ENCODE measurements at regions not wholly inside any gene's neighbourhood (a gene's known extent, or its start where the extent isn't known, plus 50 kb on each side); places are given as distances from the start of the nearest gene placed in this dataset.

DNA sequence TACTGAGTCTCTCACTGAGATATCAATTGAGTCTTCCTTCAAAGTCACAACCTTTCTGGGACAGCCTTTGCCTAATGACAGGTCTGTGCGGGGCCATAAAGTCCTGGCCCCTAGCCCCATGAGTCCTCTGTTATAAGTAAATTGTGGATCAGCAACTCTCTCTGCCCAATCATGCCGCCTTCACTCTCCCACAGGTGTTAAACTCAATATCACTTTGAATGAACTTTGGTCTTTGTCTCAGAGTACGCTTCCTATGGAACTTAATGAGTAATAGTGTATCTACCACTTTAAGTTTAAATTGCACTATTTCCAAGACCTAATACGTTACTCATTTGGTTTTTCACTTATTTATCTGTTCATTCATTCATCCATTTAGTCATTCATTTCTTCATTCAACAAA, 826.4 kb downstream of the TUSC7 start:
- POLR2A ChIA-PET = no interaction called here
- WGBS (ENCODE audit: low lambda C conversion rate) = 77% methylated on average over 4 of the region's 4 CpGs

DNA sequence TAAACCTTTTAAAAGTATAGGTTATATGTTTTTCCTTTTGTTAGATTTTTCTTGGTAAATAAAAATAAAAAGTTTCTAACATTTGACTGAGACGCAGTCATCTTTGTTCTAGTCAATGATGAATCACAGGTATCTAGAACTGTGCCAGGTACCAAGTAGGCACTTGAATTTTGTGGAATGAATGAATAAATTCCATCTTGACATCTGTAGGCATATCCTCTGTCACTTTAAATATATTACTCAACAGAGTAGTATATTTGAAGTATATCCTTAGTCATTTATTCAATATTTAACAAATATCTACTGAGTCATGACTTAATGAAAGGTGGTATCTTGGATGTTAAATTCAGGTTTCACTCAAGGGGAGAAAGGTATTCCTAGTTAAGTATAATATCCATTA, 828.4 kb downstream of the TUSC7 start:
- H3K9ac ChIP-seq = no peak overlapping the region
- no peak overlapping the region for H3K4me3 ChIP-seq (ENCODE audit: low read depth in 2 of 2, low read length in 1 of 2)
- 77% methylated on average over 1 of the region's 1 CpG for WGBS (ENCODE audit: low lambda C conversion rate)
- no peaks in the 10 kb centered on the region for H3K36me3 ChIP-seq (replicated peaks in 1 of 2; ENCODE audit: control insufficient read depth in 1 of 2, insufficient read depth in 2 of 2, low read length in 1 of 2)
- H3K9me3 ChIP-seq = no peaks in the 10 kb centered on the region
- no peaks in the 10 kb centered on the region for H3K79me2 ChIP-seq (ENCODE audit: insufficient read depth)
- no peak for DNase-seq
- CTCF ChIA-PET = no interaction called here
- no peaks in the 10 kb centered on the region for H3K9me2 ChIP-seq
- H3K27me3 ChIP-seq (ENCODE audit: insufficient read depth) = no peaks in the 10 kb centered on the region
- H3K27ac ChIP-seq (ENCODE audit: low read depth in 2 of 2, low read length in 1 of 2) = no peak overlapping the region
- POLR2A ChIA-PET = no interaction called here
- no peak overlapping the region for H3K4me2 ChIP-seq
- H3K4me1 ChIP-seq (ENCODE audit: control insufficient read depth in 1 of 2, insufficient read depth in 2 of 2, low read depth in 1 of 2, low read length in 1 of 2) = no peaks in the 10 kb centered on the region
- no peaks in the 10 kb centered on the region for H4K20me1 ChIP-seq (ENCODE audit: insufficient read depth)
- no peak overlapping the region for H2AFZ ChIP-seq (ENCODE audit: low read depth)
- H3F3A ChIP-seq (replicated peaks; ENCODE audit: insufficient read depth) = no peaks in the 10 kb centered on the region
- TF ChIP-seq FOXM1 (IDR thresholded peaks at IDR 0.05; ENCODE audit: low read depth) (no peak), NFIC (IDR thresholded peaks at IDR 0.05; ENCODE audit: borderline replicate concordance) (no peak), EP300 (IDR thresholded peaks at IDR 0.05; ENCODE audit: borderline replicate concordance in 1 of 2, low read depth in 1 of 2, low read length in 1 of 2) (no peak), EZH2phosphoT487 (IDR thresholded peaks at IDR 0.05; ENCODE audit: borderline replicate concordance, low read depth) (no peak), RFX5 (IDR thresholded peaks at IDR 0.05; ENCODE audit: low read length) (no peak), POLR2AphosphoS5 (IDR thresholded peaks at IDR 0.05; ENCODE audit: low read depth, low read length) (no peak), MXI1 (IDR thresholded peaks at IDR 0.05; ENCODE audit: low read depth, low read length) (no peak), TCF12 (IDR thresholded peaks at IDR 0.05) (no peak), RCOR1 (IDR thresholded peaks at IDR 0.05; ENCODE audit: low read length) (no peak), RAD21 (IDR thresholded peaks at IDR 0.05; ENCODE audit: low read length) (no peak), SMC3 (IDR thresholded peaks at IDR 0.05; ENCODE audit: low read depth, low read length) (no peak), TEAD4 (IDR thresholded peaks at IDR 0.05; ENCODE audit: borderline replicate concordance, insufficient read depth) (no peak), GATA2 (CRISPR knock-in tag; IDR thresholded peaks at IDR 0.05) (no peak)
- TF ChIP-seq, protein P1, sequence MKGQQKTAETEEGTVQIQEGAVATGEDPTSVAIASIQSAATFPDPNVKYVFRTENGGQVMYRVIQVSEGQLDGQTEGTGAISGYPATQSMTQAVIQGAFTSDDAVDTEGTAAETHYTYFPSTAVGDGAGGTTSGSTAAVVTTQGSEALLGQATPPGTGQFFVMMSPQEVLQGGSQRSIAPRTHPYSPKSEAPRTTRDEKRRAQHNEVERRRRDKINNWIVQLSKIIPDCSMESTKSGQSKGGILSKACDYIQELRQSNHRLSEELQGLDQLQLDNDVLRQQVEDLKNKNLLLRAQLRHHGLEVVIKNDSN (IDR thresholded peaks at IDR 0.05; ENCODE audit: borderline replicate concordance, low read depth) = no peak
- TF ChIP-seq, protein P2, sequence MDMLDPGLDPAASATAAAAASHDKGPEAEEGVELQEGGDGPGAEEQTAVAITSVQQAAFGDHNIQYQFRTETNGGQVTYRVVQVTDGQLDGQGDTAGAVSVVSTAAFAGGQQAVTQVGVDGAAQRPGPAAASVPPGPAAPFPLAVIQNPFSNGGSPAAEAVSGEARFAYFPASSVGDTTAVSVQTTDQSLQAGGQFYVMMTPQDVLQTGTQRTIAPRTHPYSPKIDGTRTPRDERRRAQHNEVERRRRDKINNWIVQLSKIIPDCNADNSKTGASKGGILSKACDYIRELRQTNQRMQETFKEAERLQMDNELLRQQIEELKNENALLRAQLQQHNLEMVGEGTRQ (IDR thresholded peaks at IDR 0.05; ENCODE audit: borderline replicate concordance, low read depth, low read length) = no peak
- TF ChIP-seq, protein P3, sequence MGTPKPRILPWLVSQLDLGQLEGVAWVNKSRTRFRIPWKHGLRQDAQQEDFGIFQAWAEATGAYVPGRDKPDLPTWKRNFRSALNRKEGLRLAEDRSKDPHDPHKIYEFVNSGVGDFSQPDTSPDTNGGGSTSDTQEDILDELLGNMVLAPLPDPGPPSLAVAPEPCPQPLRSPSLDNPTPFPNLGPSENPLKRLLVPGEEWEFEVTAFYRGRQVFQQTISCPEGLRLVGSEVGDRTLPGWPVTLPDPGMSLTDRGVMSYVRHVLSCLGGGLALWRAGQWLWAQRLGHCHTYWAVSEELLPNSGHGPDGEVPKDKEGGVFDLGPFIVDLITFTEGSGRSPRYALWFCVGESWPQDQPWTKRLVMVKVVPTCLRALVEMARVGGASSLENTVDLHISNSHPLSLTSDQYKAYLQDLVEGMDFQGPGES (IDR thresholded peaks at IDR 0.05; ENCODE audit: low read depth, low read length) = no peak
- TF ChIP-seq, protein P4, sequence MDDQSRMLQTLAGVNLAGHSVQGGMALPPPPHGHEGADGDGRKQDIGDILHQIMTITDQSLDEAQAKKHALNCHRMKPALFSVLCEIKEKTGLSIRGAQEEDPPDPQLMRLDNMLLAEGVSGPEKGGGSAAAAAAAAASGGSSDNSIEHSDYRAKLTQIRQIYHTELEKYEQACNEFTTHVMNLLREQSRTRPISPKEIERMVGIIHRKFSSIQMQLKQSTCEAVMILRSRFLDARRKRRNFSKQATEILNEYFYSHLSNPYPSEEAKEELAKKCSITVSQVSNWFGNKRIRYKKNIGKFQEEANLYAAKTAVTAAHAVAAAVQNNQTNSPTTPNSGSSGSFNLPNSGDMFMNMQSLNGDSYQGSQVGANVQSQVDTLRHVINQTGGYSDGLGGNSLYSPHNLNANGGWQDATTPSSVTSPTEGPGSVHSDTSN (IDR thresholded peaks at IDR 0.05) = no peak
- TF ChIP-seq, protein P5, sequence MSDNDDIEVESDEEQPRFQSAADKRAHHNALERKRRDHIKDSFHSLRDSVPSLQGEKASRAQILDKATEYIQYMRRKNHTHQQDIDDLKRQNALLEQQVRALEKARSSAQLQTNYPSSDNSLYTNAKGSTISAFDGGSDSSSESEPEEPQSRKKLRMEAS (IDR thresholded peaks at IDR 0.05; ENCODE audit: low read depth) = no peak

More for the DNA sequence above, 826.4 kb downstream of the TUSC7 start:
- DNase-seq = no peak
- no peak overlapping the region for H3K27ac ChIP-seq (ENCODE audit: low read depth in 2 of 2, low read length in 1 of 2)
- H3K36me3 ChIP-seq (replicated peaks in 1 of 2; ENCODE audit: control insufficient read depth in 1 of 2, insufficient read depth in 2 of 2, low read length in 1 of 2) = no peaks in the 10 kb centered on the region
- no peak overlapping the region for H2AFZ ChIP-seq (ENCODE audit: low read depth)
- no peaks in the 10 kb centered on the region for H3K27me3 ChIP-seq (ENCODE audit: insufficient read depth)
- CTCF ChIA-PET = no interaction called here
- H3K4me2 ChIP-seq = no peak overlapping the region
- no peaks in the 10 kb centered on the region for H3K9me3 ChIP-seq
- H3F3A ChIP-seq (replicated peaks; ENCODE audit: insufficient read depth) = no peaks in the 10 kb centered on the region
- no peaks in the 10 kb centered on the region for H3K9me2 ChIP-seq
- peaks cover 0 to 7% of the 10 kb centered on the region in 2 experiments; a peak in 2 of 4 replicates for H3K4me1 ChIP-seq (ENCODE audit: control insufficient read depth in 1 of 2, insufficient read depth in 2 of 2, low read depth in 1 of 2, low read length in 1 of 2)
- no peaks in the 10 kb centered on the region for H4K20me1 ChIP-seq (ENCODE audit: insufficient read depth)
- no peaks in the 10 kb centered on the region for H3K79me2 ChIP-seq (ENCODE audit: insufficient read depth)
- no peak overlapping the region for H3K9ac ChIP-seq
- no peak overlapping the region for H3K4me3 ChIP-seq (ENCODE audit: low read depth in 2 of 2, low read length in 1 of 2)
- no peak for TF ChIP-seq EZH2phosphoT487 (IDR thresholded peaks at IDR 0.05; ENCODE audit: borderline replicate concordance, low read depth)
- TF ChIP-seq TCF12 (IDR thresholded peaks at IDR 0.05) = no peak
- no peak for TF ChIP-seq SIN3A (IDR thresholded peaks at IDR 0.05; ENCODE audit: borderline replicate concordance, low read depth, low read length)
- no peak for TF ChIP-seq RXRA (IDR thresholded peaks at IDR 0.05; ENCODE audit: borderline replicate concordance, low read depth)
- TF ChIP-seq TEAD4 (IDR thresholded peaks at IDR 0.05; ENCODE audit: borderline replicate concordance, insufficient read depth) = no peak
- TF ChIP-seq, protein P2 (IDR thresholded peaks at IDR 0.05; ENCODE audit: borderline replicate concordance, low read depth, low read length) = no peak
- no peak for TF ChIP-seq JUND (IDR thresholded peaks at IDR 0.05)
- no peak for TF ChIP-seq NFIC (IDR thresholded peaks at IDR 0.05; ENCODE audit: borderline replicate concordance)
- no peak for TF ChIP-seq ELF1 (IDR thresholded peaks at IDR 0.05)
- TF ChIP-seq POLR2AphosphoS5 (IDR thresholded peaks at IDR 0.05; ENCODE audit: low read depth, low read length) = no peak
- TF ChIP-seq RCOR1 (IDR thresholded peaks at IDR 0.05; ENCODE audit: low read length) = no peak
